GM03348 (cell line): ENCODE measurements at regions not wholly inside any gene's neighbourhood (a gene's known extent, or its start where the extent isn't known, plus 50 kb on each side); places are given as distances from the start of the nearest gene placed in this dataset.
"Not testable (repeated sequence)": the region's sequence is repeated elsewhere in the genome, so short reads cannot be mapped to it uniquely, and the experiment has no call there.

Experiments used
- DNase-seq: peaks from one replicate; pipeline ENCODE4 v3.0.0; 2012; ENCODE audit warnings: low spot score

- DNase-seq: no peak
Observed at GRCh38 chr3:144822671-144823070, 851.0 kb downstream of the DIPK2A start.

GRCh38 chr3:144831955-144832716, 860.5 kb downstream of the DIPK2A start:
- DNase-seq: no peak

- no peak for DNase-seq
Observed at GRCh38 chr3:144839991-144840390, 868.4 kb downstream of the DIPK2A start.

GRCh38 chr3:144840866-144841265, 869.2 kb downstream of the DIPK2A start:
- no peak for DNase-seq

- no peak for DNase-seq
Observed at GRCh38 chr3:144843099-144843498, 871.5 kb downstream of the DIPK2A start.

GRCh38 chr3:144852999-144853398, 881.4 kb downstream of the DIPK2A start:
- DNase-seq: no peak

GRCh38 chr3:144854020-144854419, 882.4 kb downstream of the DIPK2A start:
- not testable (repeated sequence) for DNase-seq

- DNase-seq: no peak
Observed at GRCh38 chr3:144859161-144859560, 887.5 kb downstream of the DIPK2A start.

- DNase-seq: no peak
Observed at GRCh38 chr3:144864646-144865045, 893.0 kb downstream of the DIPK2A start.

GRCh38 chr3:144865948-144866347, 894.3 kb downstream of the DIPK2A start:
- DNase-seq: no peak

- DNase-seq: no peak
Observed at GRCh38 chr3:144866476-144866875, 894.9 kb downstream of the DIPK2A start.

- DNase-seq: no peak
Observed at GRCh38 chr3:144868506-144868905, 896.9 kb downstream of the DIPK2A start.

GRCh38 chr3:144873066-144873465, 901.4 kb downstream of the DIPK2A start:
- DNase-seq: no peak

- no peak for DNase-seq
Observed at GRCh38 chr3:144875211-144875610, 903.6 kb downstream of the DIPK2A start.

- no peak for DNase-seq
Observed at GRCh38 chr3:144877356-144877755, 905.7 kb downstream of the DIPK2A start.

- no peak for DNase-seq
Observed at GRCh38 chr3:144879701-144880100, 908.1 kb downstream of the DIPK2A start.

- DNase-seq: no peak
Observed at GRCh38 chr3:144893980-144894379, 922.4 kb downstream of the DIPK2A start.

- no peak for DNase-seq
Observed at GRCh38 chr3:144894576-144894975, 923.0 kb downstream of the DIPK2A start.

GRCh38 chr3:144900366-144900765, 928.7 kb downstream of the DIPK2A start:
- DNase-seq: no peak

- DNase-seq: not testable (repeated sequence)
Observed at GRCh38 chr3:144907581-144907980, 936.0 kb downstream of the DIPK2A start.

- no peak for DNase-seq
Observed at GRCh38 chr3:144912968-144913367, 941.3 kb downstream of the DIPK2A start.

GRCh38 chr3:144915202-144915601, 943.6 kb downstream of the DIPK2A start:
- no peak for DNase-seq

- DNase-seq: no peak
Observed at GRCh38 chr3:144921710-144922109, 950.1 kb downstream of the DIPK2A start.
